Breast epithelium (tissue), 3 donors: ENCODE measurements at regions not wholly inside any gene's neighbourhood (a gene's known extent, or its start where the extent isn't known, plus 50 kb on each side); places are given as distances from the start of the nearest gene placed in this dataset.

ENCODE experiments used
- CTCF ChIP-seq, 3 donors: fragments of 450-650 bp; IDR thresholded peaks; one replicate each; pipeline ENCODE4 v1.5.1; 2016 to 2017; ENCODE audit warnings: antibody characterized with exemption in 3 of 3, mild to moderate bottlenecking in 3 of 3, moderate library complexity in 3 of 3
- POLR2AphosphoS5 ChIP-seq, 3 donors: sonication (generic); formaldehyde crosslinking; IDR thresholded peaks; one replicate each; pipeline ENCODE4 v1.6.1; 2017; ENCODE audit warnings: antibody characterized with exemption in 3 of 3

- TF ChIP-seq POLR2AphosphoS5 (IDR thresholded peaks at IDR 0.05) (no peak), CTCF (IDR thresholded peaks at IDR 0.05) (no peak)
These were observed 510.3 kb downstream of the EPHA3 start for GRCh38 chr3:89617706-89618105.
